Adrenal gland (tissue), 5 donors: ENCODE measurements at regions not wholly inside any gene's neighbourhood (a gene's known extent, or its start where the extent isn't known, plus 50 kb on each side); places are given as distances from the start of the nearest gene placed in this dataset.

Experiments used
- CTCF ChIP-seq, 6 experiments: fragments of 450-650 bp in 4 of 6; fragments of 200-600 bp in 2 of 6; sonication (generic) in 1 of 6; IDR thresholded peaks; 1 replicate in 5 of 6; 2 replicates in 1 of 6; pipeline versions ENCODE4 v1.5.1 to v1.8.0; 2016 to 2021; ENCODE audit warnings: antibody characterized with exemption in 6 of 6, mild to moderate bottlenecking in 2 of 6, moderate library complexity in 1 of 6
- POLR2A ChIP-seq, 2 donors: fragments of 450-650 bp; IDR thresholded peaks; one replicate each; pipeline ENCODE4 v1.6.1; 2017; ENCODE audit warnings: antibody characterized with exemption in 2 of 2, mild to moderate bottlenecking in 2 of 2, moderate library complexity in 1 of 2
- donor health status: DM: no; HTN: no; CAD: no.

- TF ChIP-seq CTCF (IDR thresholded peaks at IDR 0.05) (no peak), POLR2A (IDR thresholded peaks at IDR 0.05) (no peak)
Observed at GRCh38 chr15:81813215-81813614, 232.6 kb downstream of the MEX3B start.
